ENCODE measurements at regions not wholly inside any gene's neighbourhood (a gene's known extent, or its start where the extent isn't known, plus 50 kb on each side); places are given as distances from the start of the nearest gene placed in this dataset.

- TF ChIP-seq CTCF (conservative IDR thresholded peaks at IDR 0.05; ENCODE audit: low read depth in 2 of 2), result no peak
- TF ChIP-seq ZNF462 (CRISPR knock-in tag; IDR thresholded peaks at IDR 0.05), result no peak
- TF ChIP-seq EZH2 (IDR thresholded peaks at IDR 0.05; ENCODE audit: low read depth, unreplicated experiment), result no peak
- TF ChIP-seq POLR2AphosphoS5 (IDR thresholded peaks at IDR 0.05; ENCODE audit: low read depth), result no peak
- no peak for TF ChIP-seq REST (IDR thresholded peaks at IDR 0.05; ENCODE audit: unreplicated experiment)
- TF ChIP-seq EZH2phosphoT487 (IDR thresholded peaks at IDR 0.05; ENCODE audit: unreplicated experiment), result no peak
- no peak for TF ChIP-seq CREB1 (CRISPR knock-in tag; IDR thresholded peaks at IDR 0.05; ENCODE audit: low read depth)
- no peak for TF ChIP-seq ETS1 (IDR thresholded peaks at IDR 0.05)
- TF ChIP-seq JUNB (IDR thresholded peaks at IDR 0.05; ENCODE audit: unreplicated experiment), result no peak
- TF ChIP-seq STAT1 (IDR thresholded peaks at IDR 0.05; ENCODE audit: unreplicated experiment), result no peak
- TF ChIP-seq NANOG (IDR thresholded peaks at IDR 0.05; ENCODE audit: borderline replicate concordance), result no peak
- TF ChIP-seq ZNF114 (CRISPR knock-in tag; IDR thresholded peaks at IDR 0.05), result no peak
Measured at GRCh38 chr16:52783616-52784015, 236.7 kb upstream of the TOX3 start.

All from GM23338 (cell line).